ENCODE measurements at regions not wholly inside any gene's neighbourhood (a gene's known extent, or its start where the extent isn't known, plus 50 kb on each side); places are given as distances from the start of the nearest gene placed in this dataset.

GRCh38 chr3:30303770-30304169 is 302.6 kb upstream of the TGFBR2 start:
- DNase-seq: no peak
- in situ Hi-C loops (cut with MboI; ENCODE audit: low sequenced_read_pairs): no loop called here

More at GRCh38 chr3:30303770-30304169, 302.6 kb upstream of the TGFBR2 start:
- peaks cover 5% of the 10 kb centered on the region; the same call in 1 of the 2 replicates for H3K9me3 ChIP-seq (ENCODE audit: control insufficient read depth, insufficient read depth, low read length)
- no TSS peak for BruUV-seq (replicated peaks)
- H4K5ac ChIP-seq (ENCODE audit: low read depth, low read length): no peak overlapping the region
- H3K79me1 ChIP-seq (ENCODE audit: low read depth in 1 of 2, low read length in 2 of 2): no peaks in the 10 kb centered on the region
- H2BK15ac ChIP-seq (ENCODE audit: low read depth, low read length): no peak overlapping the region
- no peak overlapping the region for H2BK5ac ChIP-seq (ENCODE audit: low read depth, low read length, poor library complexity, severe bottlenecking)
- H2AK5ac ChIP-seq (ENCODE audit: low read depth, low read length): no peak overlapping the region
- dilution Hi-C loops (cut with HindIII; ENCODE audit: low sequenced_read_pairs, unreplicated experiment): no loop called here
- no peak overlapping the region for H3K4ac ChIP-seq (ENCODE audit: low read depth, low read length)
- TF ChIP-seq MAZ (IDR thresholded peaks at IDR 0.05; ENCODE audit: borderline replicate concordance, low read depth, low read length) (no peak), MAFK (IDR thresholded peaks at IDR 0.05; ENCODE audit: low read depth, low read length) (peak; percentile 27; the same call in 1 of the 2 replicates)
- H3K27ac ChIP-seq (ENCODE audit: insufficient read depth, low read length): no peak overlapping the region
- no peak overlapping the region for H3K9ac ChIP-seq (ENCODE audit: low read depth, low read length)
- H2AFZ ChIP-seq (replicated peaks; ENCODE audit: low read length, poor library complexity): no peak overlapping the region
- no peak overlapping the region for H2AK9ac ChIP-seq (replicated peaks; ENCODE audit: low read depth, low read length, poor library complexity)
- H4K91ac ChIP-seq (ENCODE audit: insufficient read depth, low read depth, low read length): no peak overlapping the region
- H4K20me1 ChIP-seq (ENCODE audit: insufficient read depth, low read length): no peaks in the 10 kb centered on the region
- no peaks in the 10 kb centered on the region for H3K9me1 ChIP-seq (ENCODE audit: insufficient read depth, low read length)
- ChIA-PET CTCF (no interaction called here), POLR2A (ENCODE audit: unreplicated experiment) (no interaction called here)
- ATAC-seq (ENCODE audit: low read depth): no peak
- no peak overlapping the region for H2BK20ac ChIP-seq (ENCODE audit: low read depth, low read length)
- H3K14ac ChIP-seq (replicated peaks; ENCODE audit: low read depth, low read length): no peak overlapping the region
- H3K4me2 ChIP-seq (ENCODE audit: low read depth, low read length): no peak overlapping the region
- no peak overlapping the region for H3K23ac ChIP-seq (ENCODE audit: low read depth, low read length)
- no peak overlapping the region for H3K4me3 ChIP-seq (ENCODE audit: insufficient read depth, low read depth, low read length)
- H3K27me3 ChIP-seq (ENCODE audit: control insufficient read depth, insufficient read depth, low read length): no peaks in the 10 kb centered on the region
- intact Hi-C loops (cut with micrococcal nuclease): no loop called here
- H4K8ac ChIP-seq (ENCODE audit: low read depth in 2 of 2, low read length in 2 of 2): no peak overlapping the region
- H2BK120ac ChIP-seq (ENCODE audit: low read depth, low read length): no peak overlapping the region
- H3K36me3 ChIP-seq (ENCODE audit: control insufficient read depth, insufficient read depth, low read length): no peaks in the 10 kb centered on the region
- H3K18ac ChIP-seq (ENCODE audit: low read depth, low read length): no peak overlapping the region
- no peak overlapping the region for H3K56ac ChIP-seq (ENCODE audit: extremely low read depth, insufficient read depth, low read length)
- 100% methylated on average over 2 of the region's 2 CpGs; no CpG with 5 or more reads in 1 of the 2 experiments for WGBS, 2 experiments (ENCODE audit: extremely low coverage in 2 of 2, insufficient read length in 1 of 2)
- H3K4me1 ChIP-seq (ENCODE audit: control insufficient read depth, insufficient read depth, low read length): peaks cover 7% of the 10 kb centered on the region

Measured in IMR-90 (cell line).